Hypothalamus (tissue), 51 donors: ENCODE measurements at regions not wholly inside any gene's neighbourhood (a gene's known extent, or its start where the extent isn't known, plus 50 kb on each side); places are given as distances from the start of the nearest gene placed in this dataset.
"Not testable (repeated sequence)": the region's sequence is repeated elsewhere in the genome, so short reads cannot be mapped to it uniquely, and the experiment has no call there.

Source experiments
- DNase-seq, 51 donors: peaks; one replicate each; lab custom pipeline; 2025; lab: John Stamatoyannopoulos, UW

DNA sequence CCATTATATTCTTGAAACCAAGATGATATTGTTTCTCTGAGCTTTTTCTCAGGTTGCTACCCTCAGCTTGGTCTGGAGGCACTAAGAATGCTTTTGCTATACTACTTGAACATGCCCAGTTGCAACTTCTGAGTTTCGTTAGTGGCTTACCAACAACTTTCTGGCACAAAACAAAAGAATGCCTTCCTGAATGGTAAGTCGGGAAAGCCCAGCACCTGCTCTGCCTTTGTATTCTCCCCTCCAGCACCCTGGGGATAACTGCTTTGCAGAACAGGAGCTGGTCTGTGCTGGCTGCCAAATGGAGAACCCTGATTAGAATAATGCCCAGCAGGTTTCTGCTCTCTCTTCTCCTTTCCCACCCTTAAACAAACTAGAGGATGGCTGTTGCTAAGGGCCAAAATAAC is 149.3 kb downstream of the TGFB2 start:
- DNase-seq: no peak

DNA sequence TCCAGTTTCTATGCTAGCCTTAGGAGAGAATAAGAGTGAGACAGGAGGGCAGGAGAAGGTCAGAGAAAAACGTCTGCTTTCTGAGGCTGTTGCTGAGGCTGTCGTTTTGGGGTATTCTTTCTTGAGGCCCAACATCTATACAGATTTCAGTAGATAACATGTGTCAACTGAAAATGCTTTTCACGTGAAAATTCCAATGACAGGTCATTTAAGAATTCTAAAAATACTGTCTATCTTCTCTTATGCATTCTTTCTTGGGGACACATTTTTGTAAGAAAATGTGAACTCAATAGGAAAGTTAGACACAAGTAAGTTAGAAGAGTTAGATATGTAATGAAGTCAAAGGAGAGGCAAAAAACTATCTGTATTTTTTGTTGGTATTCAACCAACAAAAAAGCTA is 150.8 kb downstream of the TGFB2 start:
- DNase-seq: no peak

DNA sequence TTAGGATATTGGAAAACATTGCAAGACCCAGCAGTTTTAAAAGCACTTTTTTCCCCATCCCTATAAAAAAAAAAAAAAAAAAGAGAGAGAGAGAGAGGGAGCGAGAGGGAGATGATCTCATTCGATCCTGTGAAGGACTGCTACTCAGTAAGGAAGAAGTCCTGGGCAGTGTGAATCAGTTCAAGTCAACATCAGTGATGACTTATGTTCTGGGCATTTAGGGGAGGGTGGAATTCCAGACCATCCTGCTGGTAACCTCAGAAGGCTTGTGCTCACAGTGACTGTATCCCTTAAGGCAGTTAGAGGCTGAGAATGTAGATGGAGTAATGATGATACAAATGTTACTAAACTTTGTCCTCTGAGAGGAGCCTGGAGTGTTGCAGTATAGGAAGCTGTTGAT is 151.4 kb downstream of the TGFB2 start:
- DNase-seq: no peak

DNA sequence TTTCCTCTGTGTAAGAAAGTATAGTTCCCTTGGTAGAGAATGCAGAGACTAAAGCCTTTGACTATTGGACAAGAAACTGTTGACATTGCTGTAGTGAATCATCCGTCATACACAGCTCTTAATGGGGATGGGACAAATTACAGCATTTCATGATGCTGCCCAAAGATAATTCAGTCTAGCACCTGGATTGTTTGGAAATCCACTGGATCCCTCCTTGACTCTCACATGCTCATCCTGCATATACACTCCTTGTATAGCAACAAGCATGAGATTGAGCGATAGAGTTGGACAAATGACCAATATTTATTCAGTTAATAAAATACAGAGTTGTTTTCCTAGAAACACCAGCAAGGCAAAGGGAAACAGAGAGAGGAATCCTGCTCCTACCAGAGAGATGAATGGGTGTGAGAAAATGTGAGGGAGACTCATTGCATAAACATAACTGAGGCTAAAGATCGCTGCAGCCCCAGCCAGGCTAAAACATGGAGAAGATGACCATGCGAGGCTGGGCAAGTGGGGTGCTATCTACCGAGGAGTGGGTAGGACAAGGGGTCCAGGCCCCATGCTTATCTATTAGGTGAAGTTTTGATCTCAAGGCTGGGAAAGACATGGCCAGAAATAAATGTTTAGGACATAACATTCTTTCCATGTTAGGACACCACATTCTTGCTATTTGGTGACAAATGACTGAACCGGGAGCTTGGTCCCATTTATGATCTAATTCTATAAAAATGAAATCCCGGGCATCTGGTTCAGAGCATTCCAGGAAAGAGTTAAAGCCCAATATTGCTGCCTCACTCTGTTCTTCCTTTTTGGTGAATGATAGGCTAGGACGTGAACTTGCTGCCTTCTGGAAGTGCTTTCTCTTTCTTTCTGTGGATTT is 153.2 kb downstream of the TGFB2 start:
- DNase-seq: no peak

DNA sequence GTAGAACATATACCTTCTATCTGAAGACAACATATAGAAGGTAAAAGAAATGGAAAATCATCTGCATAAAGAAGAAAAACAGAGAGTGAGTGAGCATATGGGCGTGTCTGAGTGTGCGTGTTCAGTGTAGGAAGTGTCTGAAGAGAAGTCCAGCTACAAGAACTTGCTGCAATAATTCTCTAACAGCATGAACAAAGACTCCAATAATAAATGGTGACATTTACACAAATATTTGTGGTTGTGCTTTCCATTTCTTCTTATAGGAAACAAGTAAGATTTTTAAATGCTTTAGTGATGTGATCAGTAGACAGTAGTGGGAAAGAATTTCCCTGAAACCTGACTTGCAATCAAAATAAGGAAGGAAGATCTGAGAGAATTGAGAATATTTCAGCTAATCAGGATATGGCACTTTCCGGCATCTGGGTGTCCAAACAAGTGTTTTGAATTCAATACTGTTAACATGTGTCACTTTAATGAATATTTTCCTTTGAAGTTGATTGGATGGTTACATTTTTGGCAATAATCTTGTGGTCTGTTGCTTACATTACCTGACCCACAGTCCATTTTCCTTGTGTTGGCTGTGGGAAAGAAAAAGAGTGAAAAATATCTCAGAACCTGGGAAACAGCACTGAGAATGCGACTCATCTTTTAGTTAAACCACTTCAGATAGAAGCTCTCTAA is 154.0 kb downstream of the TGFB2 start:
- no peak for DNase-seq

DNA sequence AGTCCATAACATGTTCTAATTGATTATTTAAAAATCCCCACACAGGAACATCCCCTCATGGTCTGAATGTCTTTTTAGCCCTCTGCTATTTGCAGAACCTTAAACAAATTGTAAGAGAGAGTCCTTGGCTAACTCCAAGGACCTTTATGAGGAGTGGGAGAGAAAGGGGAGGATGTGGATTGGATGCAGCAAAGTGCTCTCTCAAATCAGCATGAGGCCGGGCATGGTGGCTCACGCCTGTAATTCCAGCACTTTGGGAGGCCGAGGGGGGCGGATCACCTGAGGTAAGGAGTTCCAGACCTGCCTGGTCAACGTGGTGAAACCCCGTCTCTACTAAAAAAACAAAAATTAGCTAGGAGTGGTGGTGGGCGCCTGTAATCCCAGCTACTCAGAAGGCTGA is 154.8 kb downstream of the TGFB2 start:
- DNase-seq: no peak

DNA sequence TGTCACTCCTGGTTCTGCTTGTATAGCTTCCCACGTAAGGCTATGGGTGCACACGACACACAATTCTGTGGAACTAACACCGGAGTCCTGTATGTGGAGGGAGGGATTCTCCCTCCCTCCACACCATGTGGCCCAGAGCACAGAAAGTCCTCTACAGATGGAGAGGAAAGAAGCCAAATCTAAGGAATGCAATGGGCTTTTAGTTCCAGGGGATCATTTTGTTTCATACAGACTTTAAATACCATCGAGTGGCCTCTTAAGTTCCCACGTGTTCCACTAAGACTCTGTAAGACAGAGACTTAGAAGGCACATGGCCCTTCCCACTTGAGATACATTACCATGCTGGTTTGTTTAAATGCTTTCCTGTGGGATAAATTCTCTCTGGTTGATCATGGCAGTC is 156.0 kb downstream of the TGFB2 start:
- DNase-seq: no peak

DNA sequence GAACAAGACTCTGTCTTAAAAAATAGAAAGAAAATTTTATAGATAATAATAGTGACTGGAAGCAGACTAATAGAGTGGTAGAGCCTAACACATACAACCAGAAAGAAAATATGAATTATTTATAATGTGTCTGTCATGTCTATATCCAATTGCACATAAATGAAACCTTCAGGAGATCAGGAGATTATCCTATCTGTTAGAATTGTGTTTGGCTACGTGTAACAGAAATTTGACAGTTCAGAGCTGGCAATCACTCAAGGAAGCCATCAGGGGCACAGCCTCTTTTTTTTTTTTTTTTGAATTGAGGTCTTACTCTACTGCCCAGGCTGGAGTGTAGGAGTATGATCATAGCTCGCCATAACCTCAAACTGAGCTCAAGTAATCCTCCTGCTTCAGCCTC is 157.2 kb downstream of the TGFB2 start:
- DNase-seq: no peak

DNA sequence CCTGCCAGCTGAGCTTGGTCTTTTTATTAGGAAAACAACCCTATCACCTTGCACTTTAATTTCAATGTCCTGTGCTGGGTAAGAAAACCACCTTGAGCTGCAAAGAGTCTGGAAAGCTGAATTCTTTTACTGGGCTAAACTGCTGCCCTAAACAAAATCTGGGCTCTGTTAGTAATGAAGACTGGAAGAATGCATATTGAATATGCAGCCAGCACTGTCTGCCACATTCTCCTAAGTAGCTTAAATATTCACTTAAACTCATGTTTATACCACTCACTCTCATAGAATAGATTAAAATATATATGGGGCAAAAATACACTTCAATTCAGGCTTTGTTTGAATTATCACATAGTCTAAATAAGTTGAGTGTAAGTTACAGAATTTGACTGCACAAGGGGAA is 158.0 kb downstream of the TGFB2 start:
- no peak for DNase-seq

DNA sequence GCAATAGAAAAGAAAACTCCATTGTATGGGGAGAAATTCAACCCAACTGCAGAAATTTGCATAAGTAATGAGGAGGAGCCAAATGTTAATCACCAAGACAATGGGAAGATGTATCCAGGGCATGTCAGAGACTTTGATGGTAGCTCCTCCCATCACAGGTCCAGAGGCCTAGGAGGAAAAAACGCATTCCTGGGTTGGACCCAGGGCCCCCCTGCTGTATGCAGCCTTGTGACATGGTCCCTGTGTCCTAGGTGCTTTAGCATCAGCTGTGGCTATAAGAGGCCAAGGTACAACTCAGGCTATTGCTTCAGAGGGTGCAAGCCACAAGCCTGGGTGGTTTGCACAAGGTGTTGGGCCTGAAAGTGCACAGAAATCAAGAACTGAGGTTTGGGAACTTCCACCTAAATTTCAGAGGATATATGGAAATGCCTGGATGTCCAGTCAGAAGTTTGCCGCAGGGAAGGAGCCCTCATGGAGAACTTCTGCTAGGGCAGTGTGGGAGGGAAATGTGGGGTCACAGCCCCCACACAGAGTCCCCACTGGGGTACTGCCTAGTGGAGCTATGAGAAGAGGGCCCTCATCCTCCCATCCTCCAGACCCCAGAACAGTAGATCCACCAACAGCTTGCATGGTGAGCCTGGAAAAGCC is 162.3 kb downstream of the TGFB2 start:
- DNase-seq: no peak

DNA sequence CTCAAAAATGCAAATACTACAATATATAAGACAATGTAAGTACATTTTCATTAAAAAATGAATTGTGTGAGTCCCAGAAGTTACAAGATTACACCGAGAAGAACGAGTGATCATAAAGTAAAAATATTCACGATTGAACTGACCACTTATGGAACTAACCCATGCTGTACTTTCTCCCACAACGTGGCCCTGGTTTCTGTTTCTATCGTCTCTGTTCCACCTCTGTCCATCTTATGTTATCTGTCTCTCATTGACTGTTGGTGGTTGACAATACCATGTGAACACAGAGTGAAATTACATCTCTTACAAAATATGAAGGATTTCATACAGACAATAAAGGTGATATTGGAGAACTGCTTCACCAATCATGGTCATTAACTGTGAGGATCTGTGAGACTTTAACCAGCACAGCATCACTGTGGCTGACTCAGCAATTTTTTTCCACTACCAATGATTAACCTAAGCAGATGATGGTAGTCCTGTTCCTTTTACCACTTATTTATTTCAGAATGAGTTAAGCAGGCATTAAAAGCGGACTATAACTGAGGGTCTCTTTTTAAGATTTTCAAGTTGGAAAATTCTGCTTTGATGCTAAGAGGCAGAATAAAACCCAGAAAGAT is 165.1 kb downstream of the TGFB2 start:
- DNase-seq: no peak

DNA sequence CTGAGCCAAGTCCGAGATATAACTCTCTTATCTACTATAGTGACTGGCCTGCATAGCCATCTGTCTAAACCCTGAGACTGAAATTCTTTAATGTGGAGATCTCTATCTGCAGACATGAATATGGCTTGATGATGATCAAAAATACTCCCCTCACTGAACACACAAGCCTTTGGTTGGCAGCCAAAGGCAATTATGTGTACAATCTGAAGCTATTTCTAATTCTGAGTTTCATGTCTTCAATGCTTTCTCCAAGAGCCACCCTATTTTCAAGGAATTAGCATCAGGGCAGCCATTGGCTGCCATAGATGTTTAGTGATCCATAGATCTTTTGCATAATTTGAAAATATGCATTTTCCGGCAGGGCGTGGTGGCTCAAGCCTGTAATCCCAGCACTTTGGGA is 168.2 kb downstream of the TGFB2 start:
- DNase-seq: no peak

DNA sequence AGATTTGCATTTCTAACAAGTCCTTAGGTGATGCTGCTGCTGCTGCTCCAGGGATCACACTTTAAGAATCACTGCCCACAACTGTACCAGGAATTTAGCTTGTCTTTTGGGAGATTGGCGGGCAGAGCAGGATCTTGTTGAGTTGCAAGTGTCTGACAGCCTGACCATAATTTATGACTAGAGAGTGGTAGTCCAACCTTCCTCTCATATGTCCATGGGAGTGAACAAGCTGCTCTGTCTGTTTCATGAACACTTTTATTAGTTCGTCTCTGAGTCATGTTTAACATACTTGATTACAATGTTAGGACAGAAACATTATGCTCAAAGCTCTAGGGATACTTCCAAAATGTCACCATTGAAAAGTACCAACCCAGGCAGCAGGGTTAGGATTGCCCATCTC is 169.6 kb downstream of the TGFB2 start:
- no peak for DNase-seq

DNA sequence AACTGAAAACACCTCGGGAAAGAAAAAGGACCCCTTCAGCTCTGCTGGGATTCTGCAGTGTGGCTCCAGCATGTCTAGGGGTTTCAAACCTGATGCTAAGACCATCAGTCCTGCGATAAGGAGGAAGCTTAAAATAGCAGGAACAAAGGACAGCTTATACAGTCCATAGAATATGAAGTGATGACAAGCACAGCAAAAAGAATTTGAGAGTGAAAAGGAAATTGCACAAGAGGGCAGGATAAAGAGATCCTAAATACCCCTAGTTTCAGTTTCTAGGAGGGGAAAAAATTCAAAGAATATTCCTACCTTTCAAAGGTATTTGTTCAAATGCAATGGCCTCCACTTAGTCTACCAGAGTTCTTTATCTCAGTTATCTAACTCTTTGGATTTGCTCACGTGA is 171.4 kb downstream of the TGFB2 start:
- no peak for DNase-seq

DNA sequence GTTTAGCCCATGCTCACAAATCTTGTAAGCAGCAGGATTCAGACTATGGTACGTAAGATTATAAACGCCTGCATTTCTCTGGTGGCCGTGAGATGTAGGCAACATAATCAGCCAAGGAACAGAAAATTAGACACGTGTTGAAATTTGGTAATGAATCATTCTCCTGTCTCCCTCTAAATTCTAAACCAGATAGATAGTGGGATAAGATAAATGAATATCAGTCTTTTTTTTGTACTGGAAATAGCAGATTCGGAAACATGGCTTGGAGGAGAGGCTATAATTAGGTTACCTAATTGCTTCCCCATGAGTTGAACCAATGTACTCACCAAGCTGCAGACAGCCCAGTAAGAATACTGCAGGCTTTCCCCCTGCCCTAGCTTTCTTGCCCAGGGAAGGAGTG is 172.3 kb downstream of the TGFB2 start:
- DNase-seq: no peak

DNA sequence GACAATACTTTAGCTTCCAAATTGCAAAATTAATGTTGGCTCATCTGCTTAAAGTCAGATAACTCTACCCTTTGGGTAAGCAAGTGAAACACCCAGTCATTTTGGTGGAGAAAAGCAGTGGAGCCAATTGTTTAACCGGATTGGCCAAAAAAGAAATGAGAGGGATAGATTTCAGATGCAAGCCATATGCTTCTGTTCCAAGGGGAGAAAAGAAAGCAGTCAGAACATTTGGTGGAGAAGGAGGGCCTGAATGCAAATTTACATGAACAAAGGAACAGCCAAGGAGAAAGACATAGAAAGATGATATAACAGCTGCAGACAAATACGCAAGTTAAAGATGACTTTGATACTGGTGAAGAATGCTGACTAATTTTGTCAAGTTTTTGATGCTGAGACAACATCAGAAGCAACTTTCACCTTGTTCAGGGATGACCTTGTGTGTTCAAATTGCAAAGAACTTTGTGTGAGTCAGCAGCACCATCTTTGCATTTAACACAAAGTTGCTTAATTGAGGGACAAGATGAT is 173.1 kb downstream of the TGFB2 start:
- DNase-seq: no peak

DNA sequence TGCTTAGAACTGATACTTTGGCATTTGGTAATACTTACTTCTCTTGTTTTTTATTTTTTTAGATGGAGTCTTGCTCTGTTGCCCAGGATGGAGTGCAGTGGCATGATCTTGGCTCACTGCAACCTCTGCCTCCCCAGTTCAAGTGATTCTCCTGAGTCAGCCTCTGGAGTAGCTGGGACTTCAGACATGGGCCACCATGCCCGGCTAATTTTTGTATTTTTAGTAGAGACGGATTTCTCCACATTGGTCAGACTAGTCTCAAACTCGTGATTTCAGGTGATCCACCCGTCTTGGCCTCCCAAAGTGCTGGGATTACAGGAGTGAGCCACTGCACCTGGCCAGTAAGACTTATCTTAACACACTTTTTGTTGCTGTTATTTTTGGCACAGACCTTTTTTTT is 175.5 kb downstream of the TGFB2 start:
- DNase-seq: not testable (repeated sequence)

DNA sequence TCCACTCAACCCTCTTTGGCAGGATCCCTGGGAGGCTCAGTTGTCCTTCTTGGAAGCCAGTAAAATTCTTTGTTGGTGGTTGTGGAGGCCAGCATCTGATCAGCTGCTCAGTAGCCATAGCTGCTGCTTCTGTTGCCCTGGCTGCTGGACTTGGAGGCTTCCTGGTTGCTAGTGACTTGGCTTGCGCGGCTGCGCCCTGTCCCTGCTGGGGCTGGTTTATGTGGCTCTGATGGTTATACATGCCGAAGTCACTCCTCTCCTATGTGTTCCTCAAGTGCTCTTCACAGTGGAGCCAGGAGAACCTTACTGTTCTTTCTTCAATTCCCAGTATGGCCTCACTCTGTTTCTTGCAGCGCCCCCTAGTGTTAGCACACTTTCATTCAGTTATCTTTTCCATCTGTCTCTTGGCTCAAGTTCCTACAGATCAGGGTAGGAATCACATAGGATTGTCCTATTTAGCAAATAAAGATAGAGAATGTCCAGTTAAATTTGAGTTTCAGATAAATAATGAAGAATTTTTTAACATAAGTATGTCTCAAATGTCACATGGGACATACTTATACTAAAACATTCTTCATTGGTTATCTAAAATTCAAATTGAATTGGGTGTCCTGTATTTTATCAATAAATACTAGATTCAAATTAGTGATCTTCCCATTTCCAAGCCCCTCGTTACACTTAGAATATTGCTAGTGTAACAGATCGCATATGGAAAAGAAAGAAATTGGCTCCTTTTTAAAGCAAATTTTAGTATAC is 176.5 kb downstream of the TGFB2 start:
- DNase-seq: peak in 12 of 51 donors; percentile 1 to 44 (median 8)

DNA sequence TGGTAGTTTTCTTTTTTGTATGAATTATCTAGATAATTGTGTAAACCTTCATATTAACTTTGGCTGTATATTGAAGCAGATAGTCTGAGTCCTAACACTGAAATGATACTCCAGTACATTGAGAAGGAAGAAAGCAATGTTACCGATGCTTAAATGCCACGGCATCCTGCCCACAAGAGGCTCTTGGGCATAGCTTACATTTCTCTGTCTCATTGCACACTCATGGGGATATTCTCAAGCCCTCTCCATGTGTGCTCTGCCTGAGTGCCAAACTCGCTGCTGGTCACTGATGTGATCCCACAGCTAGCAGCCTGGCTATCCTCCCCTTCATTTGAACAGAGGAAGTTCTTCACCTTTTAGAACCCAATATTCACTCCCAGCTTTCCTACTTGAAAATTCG is 179.4 kb downstream of the TGFB2 start:
- DNase-seq: no peak

DNA sequence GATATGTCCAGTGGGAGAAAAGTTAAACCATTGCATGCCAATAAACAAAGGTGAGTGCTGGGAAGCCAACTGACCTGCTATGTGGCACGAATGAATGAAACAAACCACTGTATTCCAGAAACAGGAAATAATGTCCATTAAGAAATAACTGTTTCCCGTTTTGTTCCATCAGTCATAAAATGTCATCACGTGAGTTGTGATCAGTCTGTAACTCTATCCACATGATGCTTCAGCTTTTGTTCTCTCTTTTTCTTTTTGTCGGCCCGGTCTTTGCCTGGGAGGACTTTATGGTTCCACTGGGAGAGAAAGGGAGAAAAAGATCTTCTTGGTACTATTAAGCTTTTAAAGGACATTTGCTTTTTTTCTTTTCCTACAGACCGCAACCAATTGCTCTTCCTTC is 179.9 kb downstream of the TGFB2 start:
- no peak for DNase-seq
